Activated naive CD4-positive, alpha-beta T cell treated with anti-CD3 and anti-CD28 coated beads, Interleukin-2, amount 50 U/mL, for 24 hours (primary cell): ENCODE measurements at regions not wholly inside any gene's neighbourhood (a gene's known extent, or its start where the extent isn't known, plus 50 kb on each side); places are given as distances from the start of the nearest gene placed in this dataset.
"Not testable (repeated sequence)": the region's sequence is repeated elsewhere in the genome, so short reads cannot be mapped to it uniquely, and the experiment has no call there.

ENCODE experiments used
- H3K27ac Mint-ChIP-seq: one replicate; pipeline ENCODE4 v1.8.0; 2021; ENCODE audit warnings: mild to moderate bottlenecking, mixed read lengths
- H3K27me3 Mint-ChIP-seq: one replicate; pipeline ENCODE4 v1.8.0; 2021; ENCODE audit warnings: mixed read lengths
- H3K36me3 Mint-ChIP-seq: one replicate; pipeline ENCODE4 v1.8.0; 2021; ENCODE audit warnings: mixed read lengths
- H3K4me1 Mint-ChIP-seq: one replicate; pipeline ENCODE4 v1.8.0; 2021; ENCODE audit warnings: mixed read lengths
- H3K4me3 Mint-ChIP-seq: one replicate; pipeline ENCODE4 v1.8.0; 2021; ENCODE audit warnings: mild to moderate bottlenecking, mixed read lengths
- H3K9me3 Mint-ChIP-seq: one replicate; pipeline ENCODE4 v1.8.0; 2021; ENCODE audit warnings: mixed read lengths

GRCh38 chr7:17044861-17045260 is 163.1 kb upstream of the AGR3 start:
- Mint-ChIP-seq H3K4me1 (peaks cover 24% of the 10 kb centered on the region), H3K27me3 (no peaks in the 10 kb centered on the region), H3K4me3 (no peak overlapping the region), H3K36me3 (no peaks in the 10 kb centered on the region), H3K27ac (no peak overlapping the region), H3K9me3 (no peaks in the 10 kb centered on the region)

GRCh38 chr7:17046259-17046658 is 164.5 kb upstream of the AGR3 start:
- Mint-ChIP-seq H3K4me3 (no peak overlapping the region), H3K9me3 (no peaks in the 10 kb centered on the region), H3K27ac (no peak overlapping the region), H3K27me3 (no peaks in the 10 kb centered on the region), H3K36me3 (no peaks in the 10 kb centered on the region), H3K4me1 (peaks cover 23% of the 10 kb centered on the region)

GRCh38 chr7:17046666-17047065 is 164.9 kb upstream of the AGR3 start:
- no peak overlapping the region for H3K27ac Mint-ChIP-seq
- H3K4me1 Mint-ChIP-seq, result peaks cover 19% of the 10 kb centered on the region
- H3K9me3 Mint-ChIP-seq, result no peaks in the 10 kb centered on the region
- no peaks in the 10 kb centered on the region for H3K36me3 Mint-ChIP-seq
- H3K4me3 Mint-ChIP-seq, result no peak overlapping the region
- no peaks in the 10 kb centered on the region for H3K27me3 Mint-ChIP-seq

- H3K9me3 Mint-ChIP-seq, H3K27me3 Mint-ChIP-seq, H3K4me3 Mint-ChIP-seq, H3K27ac Mint-ChIP-seq, H3K4me1 Mint-ChIP-seq, H3K36me3 Mint-ChIP-seq: not testable (repeated sequence)
Observed at GRCh38 chr7:17053164-17053563, 171.4 kb upstream of the AGR3 start.

- peaks cover 1% of the 10 kb centered on the region for H3K27me3 Mint-ChIP-seq
Observed at GRCh38 chr7:17054206-17054605, 172.4 kb upstream of the AGR3 start.

GRCh38 chr7:17054836-17055235 is 173.1 kb upstream of the AGR3 start:
- Mint-ChIP-seq H3K27me3 (peaks cover 1% of the 10 kb centered on the region), H3K27ac (no peak overlapping the region), H3K4me1 (peaks cover 3% of the 10 kb centered on the region), H3K9me3 (no peaks in the 10 kb centered on the region), H3K4me3 (no peak overlapping the region), H3K36me3 (no peaks in the 10 kb centered on the region)

More at GRCh38 chr7:17054206-17054605, 172.4 kb upstream of the AGR3 start:
- H3K4me1 Mint-ChIP-seq, result peaks cover 3% of the 10 kb centered on the region
- H3K9me3 Mint-ChIP-seq, result no peaks in the 10 kb centered on the region
- H3K4me3 Mint-ChIP-seq, result no peak overlapping the region
- H3K27ac Mint-ChIP-seq, result no peak overlapping the region
- no peaks in the 10 kb centered on the region for H3K36me3 Mint-ChIP-seq

GRCh38 chr7:17055596-17055995 is 173.8 kb upstream of the AGR3 start:
- Mint-ChIP-seq H3K27me3 (peaks cover 1% of the 10 kb centered on the region), H3K4me1 (peaks cover 3% of the 10 kb centered on the region), H3K9me3 (no peaks in the 10 kb centered on the region), H3K36me3 (no peaks in the 10 kb centered on the region), H3K27ac (no peak overlapping the region), H3K4me3 (no peak overlapping the region)

GRCh38 chr7:17056491-17057142 is 174.8 kb upstream of the AGR3 start:
- Mint-ChIP-seq H3K27ac (no peak overlapping the region), H3K9me3 (no peaks in the 10 kb centered on the region), H3K27me3 (peaks cover 1% of the 10 kb centered on the region), H3K4me3 (no peak overlapping the region), H3K36me3 (no peaks in the 10 kb centered on the region), H3K4me1 (peaks cover 3% of the 10 kb centered on the region)

GRCh38 chr7:17057143-17057509 is 175.3 kb upstream of the AGR3 start:
- Mint-ChIP-seq H3K4me1 (peaks cover 3% of the 10 kb centered on the region), H3K27ac (no peak overlapping the region)

GRCh38 chr7:17058568-17058967 is 176.8 kb upstream of the AGR3 start:
- H3K9me3 Mint-ChIP-seq, result no peaks in the 10 kb centered on the region
- no peak overlapping the region for H3K27ac Mint-ChIP-seq
- peaks cover 1% of the 10 kb centered on the region for H3K27me3 Mint-ChIP-seq
- no peak overlapping the region for H3K4me3 Mint-ChIP-seq
- H3K36me3 Mint-ChIP-seq, result no peaks in the 10 kb centered on the region
- peaks cover 7% of the 10 kb centered on the region for H3K4me1 Mint-ChIP-seq

More at GRCh38 chr7:17057143-17057509, 175.3 kb upstream of the AGR3 start:
- Mint-ChIP-seq H3K36me3 (no peaks in the 10 kb centered on the region), H3K27me3 (peaks cover 1% of the 10 kb centered on the region), H3K4me3 (no peak overlapping the region), H3K9me3 (no peaks in the 10 kb centered on the region)

- Mint-ChIP-seq H3K4me3 (no peak overlapping the region), H3K36me3 (no peaks in the 10 kb centered on the region), H3K27me3 (peaks cover 1% of the 10 kb centered on the region)
Observed at GRCh38 chr7:17060051-17060450, 178.3 kb upstream of the AGR3 start.

GRCh38 chr7:17061443-17061842 is 179.7 kb upstream of the AGR3 start:
- Mint-ChIP-seq H3K27me3 (no peaks in the 10 kb centered on the region), H3K4me3 (no peak overlapping the region), H3K27ac (no peak overlapping the region), H3K4me1 (peaks cover 7% of the 10 kb centered on the region), H3K9me3 (no peaks in the 10 kb centered on the region), H3K36me3 (no peaks in the 10 kb centered on the region)

More at GRCh38 chr7:17060051-17060450, 178.3 kb upstream of the AGR3 start:
- H3K4me1 Mint-ChIP-seq, result peaks cover 7% of the 10 kb centered on the region
- H3K9me3 Mint-ChIP-seq, result no peaks in the 10 kb centered on the region
- no peak overlapping the region for H3K27ac Mint-ChIP-seq

- no peaks in the 10 kb centered on the region for H3K27me3 Mint-ChIP-seq
Observed at GRCh38 chr7:17062151-17063044, 180.6 kb upstream of the AGR3 start.

GRCh38 chr7:17063045-17063383 is 181.2 kb upstream of the AGR3 start:
- Mint-ChIP-seq H3K4me1 (peaks cover 4% of the 10 kb centered on the region), H3K4me3 (no peak overlapping the region), H3K27me3 (no peaks in the 10 kb centered on the region), H3K9me3 (no peaks in the 10 kb centered on the region), H3K36me3 (no peaks in the 10 kb centered on the region), H3K27ac (no peak overlapping the region)

More at GRCh38 chr7:17062151-17063044, 180.6 kb upstream of the AGR3 start:
- H3K9me3 Mint-ChIP-seq, result no peaks in the 10 kb centered on the region
- no peak overlapping the region for H3K27ac Mint-ChIP-seq
- peaks cover 4% of the 10 kb centered on the region for H3K4me1 Mint-ChIP-seq
- no peaks in the 10 kb centered on the region for H3K36me3 Mint-ChIP-seq
- H3K4me3 Mint-ChIP-seq, result no peak overlapping the region

GRCh38 chr7:17067691-17068090 is 185.9 kb upstream of the AGR3 start:
- Mint-ChIP-seq H3K4me3 (no peak overlapping the region), H3K36me3 (no peaks in the 10 kb centered on the region), H3K4me1 (peaks cover 4% of the 10 kb centered on the region)

GRCh38 chr7:17069146-17069545 is 187.4 kb upstream of the AGR3 start:
- Mint-ChIP-seq H3K4me3 (no peak overlapping the region), H3K36me3 (no peaks in the 10 kb centered on the region), H3K27me3 (no peaks in the 10 kb centered on the region), H3K4me1 (no peaks in the 10 kb centered on the region), H3K9me3 (no peaks in the 10 kb centered on the region), H3K27ac (no peak overlapping the region)

More at GRCh38 chr7:17067691-17068090, 185.9 kb upstream of the AGR3 start:
- no peaks in the 10 kb centered on the region for H3K9me3 Mint-ChIP-seq
- no peak overlapping the region for H3K27ac Mint-ChIP-seq
- no peaks in the 10 kb centered on the region for H3K27me3 Mint-ChIP-seq
